WTC11 (cell line): ENCODE measurements at regions not wholly inside any gene's neighbourhood (a gene's known extent, or its start where the extent isn't known, plus 50 kb on each side); places are given as distances from the start of the nearest gene placed in this dataset.

Source experiments
- ATAC-seq: fragments of 200-7000 bp; cut with Tn5 transposase; 2 replicates; pipeline ENCODE4 v1.10.0; 2021; ENCODE audit warnings: mild to moderate bottlenecking, moderate library complexity
- CTCF ChIA-PET: fragments of 300-600 bp; sonication (Branson Sonifier 250); formaldehyde crosslinking; loops from one replicate; lab custom pipeline; 2021; ENCODE audit warnings: antibody characterized with exemption; lab: Charles Lee
- POLR2A ChIA-PET: fragments of 350-600 bp; sonication (Branson Sonifier 250); formaldehyde crosslinking; loops from one replicate; lab custom pipeline; 2021; ENCODE audit warnings: antibody characterized with exemption; lab: Charles Lee
- DNase-seq: peaks from one replicate; pipeline ENCODE4 v3.0.0; 2021; ENCODE audit warnings: low spot score
- H3K27ac Mint-ChIP-seq: 2 replicates; pipeline ENCODE4 v1.8.0; 2021; ENCODE audit warnings: mixed read lengths
- H3K27me3 Mint-ChIP-seq: 2 replicates; pipeline ENCODE4 v1.8.0; 2021; ENCODE audit warnings: low read depth, mild to moderate bottlenecking, moderate library complexity, mixed read lengths
- H3K36me3 Mint-ChIP-seq: 2 replicates; pipeline ENCODE4 v1.8.0; 2021; ENCODE audit warnings: mixed read lengths
- H3K4me1 Mint-ChIP-seq: 2 replicates; pipeline ENCODE4 v1.8.0; 2022; ENCODE audit warnings: mixed read lengths
- H3K4me3 Mint-ChIP-seq: 2 replicates; pipeline ENCODE4 v1.8.0; 2021; ENCODE audit warnings: mild to moderate bottlenecking, moderate library complexity, mixed read lengths
- H3K9me3 Mint-ChIP-seq: 2 replicates; pipeline ENCODE4 v1.8.0; 2021; ENCODE audit warnings: mixed read lengths
- CREM ChIP-seq: sonication (generic); formaldehyde crosslinking; IDR thresholded peaks from 2 replicates; pipeline ENCODE4 v1.8.1; 2022; ENCODE audit warnings: mild to moderate bottlenecking, missing genetic modification reagents, moderate library complexity
- ELF4 ChIP-seq: sonication (generic); formaldehyde crosslinking; IDR thresholded peaks from 2 replicates; pipeline ENCODE4 v1.8.1; 2022; ENCODE audit warnings: low read depth, mild to moderate bottlenecking, moderate library complexity, missing genetic modification reagents
- GRHL2 ChIP-seq: fragments of 250-450 bp; sonication (Bioruptor Pico); IDR thresholded peaks from 2 replicates; pipeline ENCODE4 v1.8.0; 2022; ENCODE audit warnings: mild to moderate bottlenecking, moderate library complexity; ENCODE audit not compliant: insufficient replicate concordance, severe bottlenecking
- GTF2I ChIP-seq: fragments of 250-450 bp; sonication (Bioruptor Pico); conservative IDR thresholded peaks from 2 replicates; pipeline ENCODE4 v1.4.0; 2021; ENCODE audit warnings: mild to moderate bottlenecking
- HMGA2 ChIP-seq: fragments of 250-450 bp; sonication (Bioruptor Pico); IDR thresholded peaks from 2 replicates; pipeline ENCODE4 v1.4.0; 2021; ENCODE audit warnings: mild to moderate bottlenecking, moderate library complexity
- SMAD4 ChIP-seq: sonication (generic); formaldehyde crosslinking; IDR thresholded peaks from 2 replicates; pipeline ENCODE4 v1.8.0; 2022; ENCODE audit warnings: mild to moderate bottlenecking, missing genetic modification reagents
- SP1 ChIP-seq: sonication (generic); formaldehyde crosslinking; conservative IDR thresholded peaks from 2 replicates; pipeline ENCODE4 v1.8.1; 2022; ENCODE audit warnings: missing genetic modification reagents
- TCF7 ChIP-seq: sonication (generic); formaldehyde crosslinking; IDR thresholded peaks from 2 replicates; pipeline ENCODE4 v1.8.0; 2022; ENCODE audit warnings: mild to moderate bottlenecking, low read depth, missing genetic modification reagents, moderate library complexity
- TEAD1 ChIP-seq: sonication (generic); formaldehyde crosslinking; IDR thresholded peaks from 2 replicates; pipeline ENCODE4 v1.8.0; 2022; ENCODE audit warnings: mild to moderate bottlenecking, missing genetic modification reagents
- ZNF121 ChIP-seq: sonication (generic); formaldehyde crosslinking; IDR thresholded peaks from 2 replicates; pipeline ENCODE4 v1.8.0; 2023; ENCODE audit warnings: missing genetic modification reagents
- ZNF232 ChIP-seq: sonication (generic); formaldehyde crosslinking; IDR thresholded peaks from 2 replicates; pipeline ENCODE4 v1.8.0; 2022; ENCODE audit warnings: mild to moderate bottlenecking, missing genetic modification reagents
- ZNF263 ChIP-seq: sonication (generic); formaldehyde crosslinking; IDR thresholded peaks from 2 replicates; pipeline ENCODE4 v1.8.1; 2022; ENCODE audit warnings: low read depth, mild to moderate bottlenecking, moderate library complexity, missing genetic modification reagents
- ZNF317 ChIP-seq: sonication (generic); formaldehyde crosslinking; IDR thresholded peaks from 2 replicates; pipeline ENCODE4 v1.8.1; 2023; ENCODE audit warnings: low read depth, mild to moderate bottlenecking, moderate library complexity, missing genetic modification reagents, borderline replicate concordance
- ZNF423 ChIP-seq: fragments of 250-450 bp; sonication (Bioruptor Pico); IDR thresholded peaks from 2 replicates; pipeline ENCODE4 v2.1.2; 2022; ENCODE audit warnings: mild to moderate bottlenecking, moderate library complexity
- TF ChIP-seq, protein P1 (sequence below): fragments of 250-450 bp; sonication (Bioruptor Pico); IDR thresholded peaks from 2 replicates; pipeline ENCODE4 v1.9.0; 2021; ENCODE audit warnings: mild to moderate bottlenecking
- TF ChIP-seq, protein P2 (sequence below): sonication (generic); formaldehyde crosslinking; IDR thresholded peaks from 2 replicates; pipeline ENCODE4 v1.8.1; 2023; ENCODE audit warnings: mild to moderate bottlenecking, missing genetic modification reagents
- TF ChIP-seq, protein P3 (sequence below): sonication (generic); formaldehyde crosslinking; IDR thresholded peaks from 2 replicates; pipeline ENCODE4 v1.8.1; 2023; ENCODE audit warnings: mild to moderate bottlenecking, missing genetic modification reagents, moderate library complexity
- TF ChIP-seq, protein P4 (sequence below): sonication (generic); formaldehyde crosslinking; IDR thresholded peaks from 2 replicates; pipeline ENCODE4 v1.8.0; 2022; ENCODE audit warnings: mild to moderate bottlenecking, missing genetic modification reagents
- TF ChIP-seq, protein P5 (sequence below): sonication (generic); formaldehyde crosslinking; IDR thresholded peaks from 2 replicates; pipeline ENCODE4 v1.8.1; 2022; ENCODE audit warnings: low read depth, missing genetic modification reagents, borderline replicate concordance
- TF ChIP-seq, protein P6 (sequence below): fragments of 250-450 bp; sonication (Bioruptor Pico); IDR thresholded peaks from 2 replicates; pipeline ENCODE4 v1.9.0; 2021; ENCODE audit warnings: mild to moderate bottlenecking
- TF ChIP-seq, protein P7 (sequence below): fragments of 200-600 bp; IDR thresholded peaks from 2 replicates; pipeline ENCODE4 v1.8.0; 2022; ENCODE audit warnings: antibody characterized with exemption

DNA sequence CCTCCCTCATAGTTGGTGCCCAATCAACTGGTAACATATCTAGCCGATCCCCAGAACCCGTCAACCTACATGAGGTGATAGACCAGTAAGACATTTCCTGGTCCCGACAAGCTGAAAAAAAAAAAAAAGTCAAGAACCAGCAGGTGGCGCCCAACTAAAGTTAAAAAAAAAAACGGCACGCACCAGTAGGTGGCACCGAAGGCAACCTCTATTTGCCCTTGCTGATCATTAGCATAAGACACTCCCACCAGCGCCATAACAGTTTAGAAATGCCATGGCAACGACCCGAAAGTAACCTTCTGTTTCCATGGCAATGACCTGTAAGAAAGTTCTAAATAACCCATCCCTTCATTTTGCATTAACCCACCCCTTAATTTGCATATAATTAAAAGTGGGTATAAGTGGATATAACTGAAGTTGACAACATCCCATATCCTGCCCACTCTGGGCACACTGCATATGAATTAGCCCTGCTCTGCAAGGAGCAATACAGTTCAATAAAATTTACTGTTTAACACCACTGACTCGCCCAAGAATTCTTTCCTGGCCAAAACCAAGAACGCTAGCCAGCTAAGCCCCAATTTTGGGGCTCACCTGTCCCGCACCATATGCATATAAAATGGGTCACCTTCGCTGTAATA lies 83.9 kb upstream of the SPANXB1 start (continued):
- TF ChIP-seq, protein P1, sequence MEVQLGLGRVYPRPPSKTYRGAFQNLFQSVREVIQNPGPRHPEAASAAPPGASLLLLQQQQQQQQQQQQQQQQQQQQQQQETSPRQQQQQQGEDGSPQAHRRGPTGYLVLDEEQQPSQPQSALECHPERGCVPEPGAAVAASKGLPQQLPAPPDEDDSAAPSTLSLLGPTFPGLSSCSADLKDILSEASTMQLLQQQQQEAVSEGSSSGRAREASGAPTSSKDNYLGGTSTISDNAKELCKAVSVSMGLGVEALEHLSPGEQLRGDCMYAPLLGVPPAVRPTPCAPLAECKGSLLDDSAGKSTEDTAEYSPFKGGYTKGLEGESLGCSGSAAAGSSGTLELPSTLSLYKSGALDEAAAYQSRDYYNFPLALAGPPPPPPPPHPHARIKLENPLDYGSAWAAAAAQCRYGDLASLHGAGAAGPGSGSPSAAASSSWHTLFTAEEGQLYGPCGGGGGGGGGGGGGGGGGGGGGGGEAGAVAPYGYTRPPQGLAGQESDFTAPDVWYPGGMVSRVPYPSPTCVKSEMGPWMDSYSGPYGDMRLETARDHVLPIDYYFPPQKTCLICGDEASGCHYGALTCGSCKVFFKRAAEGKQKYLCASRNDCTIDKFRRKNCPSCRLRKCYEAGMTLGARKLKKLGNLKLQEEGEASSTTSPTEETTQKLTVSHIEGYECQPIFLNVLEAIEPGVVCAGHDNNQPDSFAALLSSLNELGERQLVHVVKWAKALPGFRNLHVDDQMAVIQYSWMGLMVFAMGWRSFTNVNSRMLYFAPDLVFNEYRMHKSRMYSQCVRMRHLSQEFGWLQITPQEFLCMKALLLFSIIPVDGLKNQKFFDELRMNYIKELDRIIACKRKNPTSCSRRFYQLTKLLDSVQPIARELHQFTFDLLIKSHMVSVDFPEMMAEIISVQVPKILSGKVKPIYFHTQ (CRISPR knock-in tag) = no peak
- TF ChIP-seq, protein P2, sequence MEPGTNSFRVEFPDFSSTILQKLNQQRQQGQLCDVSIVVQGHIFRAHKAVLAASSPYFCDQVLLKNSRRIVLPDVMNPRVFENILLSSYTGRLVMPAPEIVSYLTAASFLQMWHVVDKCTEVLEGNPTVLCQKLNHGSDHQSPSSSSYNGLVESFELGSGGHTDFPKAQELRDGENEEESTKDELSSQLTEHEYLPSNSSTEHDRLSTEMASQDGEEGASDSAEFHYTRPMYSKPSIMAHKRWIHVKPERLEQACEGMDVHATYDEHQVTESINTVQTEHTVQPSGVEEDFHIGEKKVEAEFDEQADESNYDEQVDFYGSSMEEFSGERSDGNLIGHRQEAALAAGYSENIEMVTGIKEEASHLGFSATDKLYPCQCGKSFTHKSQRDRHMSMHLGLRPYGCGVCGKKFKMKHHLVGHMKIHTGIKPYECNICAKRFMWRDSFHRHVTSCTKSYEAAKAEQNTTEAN (CRISPR knock-in tag) = no peak

DNA sequence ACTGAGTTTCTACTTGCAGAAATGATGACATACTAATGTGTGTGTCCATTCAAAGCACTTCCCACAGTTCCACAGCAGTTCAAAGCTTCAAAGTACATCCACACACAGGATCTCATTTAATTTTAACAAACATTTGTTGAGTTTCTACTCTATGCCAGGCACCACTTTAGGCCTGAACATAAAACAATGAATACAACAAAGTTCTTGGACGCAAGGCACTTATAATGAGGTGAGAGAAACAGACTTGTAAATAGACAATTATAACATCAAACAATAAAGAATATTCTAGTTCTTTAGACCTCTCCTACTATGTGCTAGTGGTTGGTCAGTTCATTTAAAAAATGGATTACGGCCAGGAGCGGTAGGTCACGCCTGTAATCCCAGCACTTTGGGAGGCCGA lies 82.0 kb upstream of the SPANXB1 start:
- Mint-ChIP-seq H3K4me1 (peaks cover 6% of the 10 kb centered on the region; the same call in 1 of the 2 replicates), H3K4me3 (no peak overlapping the region), H3K36me3 (no peaks in the 10 kb centered on the region), H3K9me3 (peaks cover 7% of the 10 kb centered on the region; the same call in 1 of the 2 replicates), H3K27ac (no peak overlapping the region), H3K27me3 (no peaks in the 10 kb centered on the region)
- DNase-seq = no peak
- POLR2A ChIA-PET = no interaction called here
- CTCF ChIA-PET = interaction anchor here (1.3 kb wide), 1 partner anchor 154 kb away, joined by 3 read pairs; no protein-coding TSS in a partner anchor
- ATAC-seq = no peak
- no peak for TF ChIP-seq ZNF317
- TF ChIP-seq ZNF423 (CRISPR knock-in tag) = no peak
- TF ChIP-seq, protein P3, sequence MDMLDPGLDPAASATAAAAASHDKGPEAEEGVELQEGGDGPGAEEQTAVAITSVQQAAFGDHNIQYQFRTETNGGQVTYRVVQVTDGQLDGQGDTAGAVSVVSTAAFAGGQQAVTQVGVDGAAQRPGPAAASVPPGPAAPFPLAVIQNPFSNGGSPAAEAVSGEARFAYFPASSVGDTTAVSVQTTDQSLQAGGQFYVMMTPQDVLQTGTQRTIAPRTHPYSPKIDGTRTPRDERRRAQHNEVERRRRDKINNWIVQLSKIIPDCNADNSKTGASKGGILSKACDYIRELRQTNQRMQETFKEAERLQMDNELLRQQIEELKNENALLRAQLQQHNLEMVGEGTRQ = no peak
- no peak for TF ChIP-seq ZNF121 (CRISPR knock-in tag)
- no peak for TF ChIP-seq TCF7 (CRISPR knock-in tag)
- no peak for TF ChIP-seq CREM (CRISPR knock-in tag)
- TF ChIP-seq SMAD4 (CRISPR knock-in tag) = no peak
- no peak for TF ChIP-seq TEAD1 (CRISPR knock-in tag)

DNA sequence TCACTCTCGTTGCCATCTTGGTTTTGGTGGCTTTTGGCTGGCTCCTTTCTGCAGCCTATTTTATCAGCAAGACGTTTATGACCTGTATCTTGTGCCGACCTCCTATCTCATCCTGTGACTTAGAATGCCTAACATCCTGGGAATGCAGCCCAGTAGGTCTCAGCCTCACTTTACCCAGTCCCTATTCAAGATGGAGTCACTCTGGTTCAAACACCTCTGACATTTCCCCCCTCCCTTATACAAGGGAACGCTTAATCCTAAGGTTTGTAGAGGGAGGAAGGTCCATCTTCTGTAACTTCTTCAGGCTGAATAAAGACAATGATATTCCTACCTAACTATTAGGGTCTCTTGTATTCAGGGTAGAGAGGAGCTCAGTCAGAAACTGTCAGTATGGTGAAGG lies 79.3 kb upstream of the SPANXB1 start:
- ChIA-PET CTCF (no interaction called here), POLR2A (no interaction called here)
- no peaks in the 10 kb centered on the region for H3K27me3 Mint-ChIP-seq
- H3K36me3 Mint-ChIP-seq = no peaks in the 10 kb centered on the region
- no peak overlapping the region for H3K4me3 Mint-ChIP-seq
- ATAC-seq = no peak
- H3K4me1 Mint-ChIP-seq = no peaks in the 10 kb centered on the region
- no peak overlapping the region for H3K27ac Mint-ChIP-seq
- no peak for DNase-seq
- peaks cover 7% of the 10 kb centered on the region; the same call in 1 of the 2 replicates for H3K9me3 Mint-ChIP-seq
- TF ChIP-seq GRHL2 (CRISPR knock-in tag) = no peak
- no peak for TF ChIP-seq GTF2I (CRISPR knock-in tag)
- no peak for TF ChIP-seq SP1 (CRISPR knock-in tag)
- no peak for TF ChIP-seq ZNF263 (CRISPR knock-in tag)
- TF ChIP-seq, protein P4, sequence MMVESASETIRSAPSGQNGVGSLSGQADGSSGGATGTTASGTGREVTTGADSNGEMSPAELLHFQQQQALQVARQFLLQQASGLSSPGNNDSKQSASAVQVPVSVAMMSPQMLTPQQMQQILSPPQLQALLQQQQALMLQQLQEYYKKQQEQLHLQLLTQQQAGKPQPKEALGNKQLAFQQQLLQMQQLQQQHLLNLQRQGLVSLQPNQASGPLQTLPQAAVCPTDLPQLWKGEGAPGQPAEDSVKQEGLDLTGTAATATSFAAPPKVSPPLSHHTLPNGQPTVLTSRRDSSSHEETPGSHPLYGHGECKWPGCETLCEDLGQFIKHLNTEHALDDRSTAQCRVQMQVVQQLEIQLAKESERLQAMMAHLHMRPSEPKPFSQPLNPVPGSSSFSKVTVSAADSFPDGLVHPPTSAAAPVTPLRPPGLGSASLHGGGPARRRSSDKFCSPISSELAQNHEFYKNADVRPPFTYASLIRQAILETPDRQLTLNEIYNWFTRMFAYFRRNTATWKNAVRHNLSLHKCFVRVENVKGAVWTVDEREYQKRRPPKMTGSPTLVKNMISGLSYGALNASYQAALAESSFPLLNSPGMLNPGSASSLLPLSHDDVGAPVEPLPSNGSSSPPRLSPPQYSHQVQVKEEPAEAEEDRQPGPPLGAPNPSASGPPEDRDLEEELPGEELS (CRISPR knock-in tag) = no peak
- TF ChIP-seq, protein P5, sequence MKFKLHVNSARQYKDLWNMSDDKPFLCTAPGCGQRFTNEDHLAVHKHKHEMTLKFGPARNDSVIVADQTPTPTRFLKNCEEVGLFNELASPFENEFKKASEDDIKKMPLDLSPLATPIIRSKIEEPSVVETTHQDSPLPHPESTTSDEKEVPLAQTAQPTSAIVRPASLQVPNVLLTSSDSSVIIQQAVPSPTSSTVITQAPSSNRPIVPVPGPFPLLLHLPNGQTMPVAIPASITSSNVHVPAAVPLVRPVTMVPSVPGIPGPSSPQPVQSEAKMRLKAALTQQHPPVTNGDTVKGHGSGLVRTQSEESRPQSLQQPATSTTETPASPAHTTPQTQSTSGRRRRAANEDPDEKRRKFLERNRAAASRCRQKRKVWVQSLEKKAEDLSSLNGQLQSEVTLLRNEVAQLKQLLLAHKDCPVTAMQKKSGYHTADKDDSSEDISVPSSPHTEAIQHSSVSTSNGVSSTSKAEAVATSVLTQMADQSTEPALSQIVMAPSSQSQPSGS = no peak
- no peak for TF ChIP-seq ELF4 (CRISPR knock-in tag)
- no peak for TF ChIP-seq ZNF232 (CRISPR knock-in tag)
- TF ChIP-seq, protein P6, sequence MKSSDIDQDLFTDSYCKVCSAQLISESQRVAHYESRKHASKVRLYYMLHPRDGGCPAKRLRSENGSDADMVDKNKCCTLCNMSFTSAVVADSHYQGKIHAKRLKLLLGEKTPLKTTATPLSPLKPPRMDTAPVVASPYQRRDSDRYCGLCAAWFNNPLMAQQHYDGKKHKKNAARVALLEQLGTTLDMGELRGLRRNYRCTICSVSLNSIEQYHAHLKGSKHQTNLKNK (CRISPR knock-in tag) = no peak
- TF ChIP-seq HMGA2 (CRISPR knock-in tag) = no peak
- TF ChIP-seq, protein P7, sequence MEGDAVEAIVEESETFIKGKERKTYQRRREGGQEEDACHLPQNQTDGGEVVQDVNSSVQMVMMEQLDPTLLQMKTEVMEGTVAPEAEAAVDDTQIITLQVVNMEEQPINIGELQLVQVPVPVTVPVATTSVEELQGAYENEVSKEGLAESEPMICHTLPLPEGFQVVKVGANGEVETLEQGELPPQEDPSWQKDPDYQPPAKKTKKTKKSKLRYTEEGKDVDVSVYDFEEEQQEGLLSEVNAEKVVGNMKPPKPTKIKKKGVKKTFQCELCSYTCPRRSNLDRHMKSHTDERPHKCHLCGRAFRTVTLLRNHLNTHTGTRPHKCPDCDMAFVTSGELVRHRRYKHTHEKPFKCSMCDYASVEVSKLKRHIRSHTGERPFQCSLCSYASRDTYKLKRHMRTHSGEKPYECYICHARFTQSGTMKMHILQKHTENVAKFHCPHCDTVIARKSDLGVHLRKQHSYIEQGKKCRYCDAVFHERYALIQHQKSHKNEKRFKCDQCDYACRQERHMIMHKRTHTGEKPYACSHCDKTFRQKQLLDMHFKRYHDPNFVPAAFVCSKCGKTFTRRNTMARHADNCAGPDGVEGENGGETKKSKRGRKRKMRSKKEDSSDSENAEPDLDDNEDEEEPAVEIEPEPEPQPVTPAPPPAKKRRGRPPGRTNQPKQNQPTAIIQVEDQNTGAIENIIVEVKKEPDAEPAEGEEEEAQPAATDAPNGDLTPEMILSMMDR = no peak
